OCI-LY3 (cell line): ENCODE measurements at regions not wholly inside any gene's neighbourhood (a gene's known extent, or its start where the extent isn't known, plus 50 kb on each side); places are given as distances from the start of the nearest gene placed in this dataset.
A peak's percentile ranks its signal among the peaks of the same experiment; 100 is the strongest.

ENCODE experiments used
- EZH2phosphoT487 ChIP-seq: fragments of 200-600 bp; shearing (Covaris generic); IDR thresholded peaks from 2 replicates; pipeline ENCODE4 v1.6.1; 2018; ENCODE audit warnings: antibody characterized with exemption, mixed run types, low read depth
- TF ChIP-seq, protein P1 (sequence below): fragments of 200-600, 300-600 bp; sonication (generic); IDR thresholded peaks from 2 replicates; pipeline ENCODE4 v1.5.1; 2014; ENCODE audit warnings: antibody characterized with exemption, low read length, low read depth

GRCh38 chr2:56108806-56109205 is 75.0 kb upstream of the CCDC85A start:
- TF ChIP-seq, protein P1, sequence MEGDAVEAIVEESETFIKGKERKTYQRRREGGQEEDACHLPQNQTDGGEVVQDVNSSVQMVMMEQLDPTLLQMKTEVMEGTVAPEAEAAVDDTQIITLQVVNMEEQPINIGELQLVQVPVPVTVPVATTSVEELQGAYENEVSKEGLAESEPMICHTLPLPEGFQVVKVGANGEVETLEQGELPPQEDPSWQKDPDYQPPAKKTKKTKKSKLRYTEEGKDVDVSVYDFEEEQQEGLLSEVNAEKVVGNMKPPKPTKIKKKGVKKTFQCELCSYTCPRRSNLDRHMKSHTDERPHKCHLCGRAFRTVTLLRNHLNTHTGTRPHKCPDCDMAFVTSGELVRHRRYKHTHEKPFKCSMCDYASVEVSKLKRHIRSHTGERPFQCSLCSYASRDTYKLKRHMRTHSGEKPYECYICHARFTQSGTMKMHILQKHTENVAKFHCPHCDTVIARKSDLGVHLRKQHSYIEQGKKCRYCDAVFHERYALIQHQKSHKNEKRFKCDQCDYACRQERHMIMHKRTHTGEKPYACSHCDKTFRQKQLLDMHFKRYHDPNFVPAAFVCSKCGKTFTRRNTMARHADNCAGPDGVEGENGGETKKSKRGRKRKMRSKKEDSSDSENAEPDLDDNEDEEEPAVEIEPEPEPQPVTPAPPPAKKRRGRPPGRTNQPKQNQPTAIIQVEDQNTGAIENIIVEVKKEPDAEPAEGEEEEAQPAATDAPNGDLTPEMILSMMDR, result peak; percentile 30; the same call in 1 of the 2 replicates
- TF ChIP-seq EZH2phosphoT487, result no peak
